ENCODE measurements at regions not wholly inside any gene's neighbourhood (a gene's known extent, or its start where the extent isn't known, plus 50 kb on each side); places are given as distances from the start of the nearest gene placed in this dataset.

DNA sequence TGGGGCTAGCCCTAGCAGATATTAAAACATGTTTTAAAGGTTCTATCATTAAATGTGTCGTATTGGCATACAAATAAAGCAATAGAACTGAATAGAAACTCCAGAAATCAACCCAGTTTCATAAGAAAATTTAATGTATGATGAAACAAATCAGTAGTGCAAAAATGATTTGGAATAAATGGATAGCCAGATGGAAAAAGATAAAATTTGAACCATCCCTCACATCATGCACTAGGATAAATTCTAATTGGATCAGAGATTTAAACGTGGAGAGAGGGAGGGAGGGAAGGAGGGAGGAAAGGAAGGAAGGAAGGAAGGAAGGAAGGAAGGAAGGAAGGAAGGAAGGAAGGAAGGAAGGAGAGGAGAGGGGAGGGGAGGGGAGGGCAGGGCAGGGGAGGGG lies 235.3 kb downstream of the SEC61B start:
- DNase-seq (ENCODE audit: low read depth in 4 of 6, low spot score in 6 of 6): no peak
- H3K27ac ChIP-seq (ENCODE audit: low read depth, low read length): no peak overlapping the region
- no peaks in the 10 kb centered on the region for H3K9me3 ChIP-seq (ENCODE audit: control insufficient read depth, insufficient read depth, low read length)
- WGBS (ENCODE audit: insufficient coverage): no CpG with 5 or more reads among the region's 2 CpGs
- H3K27me3 ChIP-seq (ENCODE audit: control insufficient read depth, insufficient read depth, low read length): no peaks in the 10 kb centered on the region
- no peaks in the 10 kb centered on the region for H3K4me1 ChIP-seq (ENCODE audit: control insufficient read depth, insufficient read depth, low read length)
- H3K4me3 ChIP-seq (ENCODE audit: low read depth, low read length): no peak overlapping the region
- H3K36me3 ChIP-seq (ENCODE audit: control insufficient read depth, insufficient read depth, low read length): no peaks in the 10 kb centered on the region

DNA sequence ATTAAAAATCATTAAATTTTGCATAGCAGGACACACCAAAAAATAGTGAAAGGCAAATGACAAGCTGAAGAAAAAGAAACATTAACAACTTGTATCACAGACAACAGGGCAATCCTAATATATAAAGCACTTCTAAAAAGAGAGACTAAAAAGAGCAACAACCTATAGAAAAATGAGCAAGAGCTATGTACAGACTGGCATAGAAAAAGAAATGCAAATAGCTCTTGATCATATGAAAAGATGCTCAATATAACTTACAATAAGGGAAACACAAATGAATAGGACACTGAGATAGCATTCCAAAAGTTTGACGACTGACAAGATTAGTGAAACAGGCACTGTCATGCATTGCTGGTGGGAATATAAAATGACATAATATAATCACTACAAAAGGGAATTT lies 235.9 kb downstream of the SEC61B start:
- DNase-seq (ENCODE audit: low read depth in 4 of 6, low spot score in 6 of 6): no peak
- Histone ChIP-seq H3K27me3 (ENCODE audit: control insufficient read depth, insufficient read depth, low read length) (no peaks in the 10 kb centered on the region), H3K36me3 (ENCODE audit: control insufficient read depth, insufficient read depth, low read length) (no peaks in the 10 kb centered on the region), H3K27ac (ENCODE audit: low read depth, low read length) (no peak overlapping the region), H3K4me3 (ENCODE audit: low read depth, low read length) (no peak overlapping the region), H3K4me1 (ENCODE audit: control insufficient read depth, insufficient read depth, low read length) (no peaks in the 10 kb centered on the region), H3K9me3 (ENCODE audit: control insufficient read depth, insufficient read depth, low read length) (no peaks in the 10 kb centered on the region)
- WGBS (ENCODE audit: insufficient coverage): no CpG with 5 or more reads among the region's 1 CpG

DNA sequence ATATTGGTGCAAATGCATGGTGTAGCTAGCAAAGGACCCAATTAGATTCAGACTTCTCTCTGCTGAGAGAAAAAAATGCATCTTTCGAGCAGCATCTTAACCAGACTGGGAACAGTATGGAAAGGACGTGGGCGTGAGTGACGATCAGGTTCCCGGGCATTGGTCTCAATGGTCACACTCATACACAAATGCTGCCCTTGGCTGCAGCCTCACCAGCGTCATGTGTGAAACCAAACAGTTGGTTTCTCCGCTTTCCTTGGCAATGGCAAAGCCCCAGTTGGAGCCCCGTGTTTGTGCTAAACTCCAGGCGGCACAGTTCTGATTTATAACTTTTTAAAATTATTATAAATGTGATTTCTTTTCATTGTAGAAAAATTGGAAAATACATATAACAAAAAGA lies 237.8 kb downstream of the SEC61B start:
- H3K36me3 ChIP-seq (ENCODE audit: control insufficient read depth, insufficient read depth, low read length): no peaks in the 10 kb centered on the region
- H3K27me3 ChIP-seq (ENCODE audit: control insufficient read depth, insufficient read depth, low read length): no peaks in the 10 kb centered on the region
- no peak overlapping the region for H3K4me3 ChIP-seq (ENCODE audit: low read depth, low read length)
- 91% methylated on average over 6 of the region's 9 CpGs for WGBS (ENCODE audit: insufficient coverage)
- peak in 1 of 6 donors; percentile 83 for DNase-seq (ENCODE audit: low read depth in 4 of 6, low spot score in 6 of 6)
- peaks cover 4% of the 10 kb centered on the region for H3K4me1 ChIP-seq (ENCODE audit: control insufficient read depth, insufficient read depth, low read length)
- H3K9me3 ChIP-seq (ENCODE audit: control insufficient read depth, insufficient read depth, low read length): no peaks in the 10 kb centered on the region
- H3K27ac ChIP-seq (ENCODE audit: low read depth, low read length): no peak overlapping the region

DNA sequence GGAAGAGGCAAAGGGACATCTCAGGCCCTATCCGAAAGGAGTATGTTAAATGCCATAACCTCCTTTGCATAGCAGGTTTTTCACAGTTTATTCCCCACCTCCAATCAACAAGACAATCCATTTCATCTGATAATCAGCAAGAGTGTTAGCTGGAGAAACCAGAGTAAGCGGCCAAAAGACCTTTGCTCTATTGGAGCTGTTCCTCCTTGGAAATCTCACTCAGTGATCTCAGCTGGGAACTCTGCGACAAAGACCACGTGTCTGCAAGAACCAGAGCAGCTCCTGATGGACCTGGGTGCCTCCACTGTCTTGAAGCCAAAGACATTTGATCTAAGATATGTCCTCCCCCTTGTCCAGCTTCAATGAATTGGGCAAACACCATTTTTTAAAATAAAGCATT lies 241.0 kb downstream of the SEC61B start:
- H3K9me3 ChIP-seq (ENCODE audit: control insufficient read depth, insufficient read depth, low read length): no peaks in the 10 kb centered on the region
- H3K4me3 ChIP-seq (ENCODE audit: low read depth, low read length): no peak overlapping the region
- H3K27ac ChIP-seq (ENCODE audit: low read depth, low read length): no peak overlapping the region
- 97% methylated on average over 4 of the region's 4 CpGs for WGBS (ENCODE audit: insufficient coverage)
- no peaks in the 10 kb centered on the region for H3K27me3 ChIP-seq (ENCODE audit: control insufficient read depth, insufficient read depth, low read length)
- H3K4me1 ChIP-seq (ENCODE audit: control insufficient read depth, insufficient read depth, low read length): peaks cover 13% of the 10 kb centered on the region
- H3K36me3 ChIP-seq (ENCODE audit: control insufficient read depth, insufficient read depth, low read length): no peaks in the 10 kb centered on the region
- no peak for DNase-seq (ENCODE audit: low read depth in 4 of 6, low spot score in 6 of 6)

DNA sequence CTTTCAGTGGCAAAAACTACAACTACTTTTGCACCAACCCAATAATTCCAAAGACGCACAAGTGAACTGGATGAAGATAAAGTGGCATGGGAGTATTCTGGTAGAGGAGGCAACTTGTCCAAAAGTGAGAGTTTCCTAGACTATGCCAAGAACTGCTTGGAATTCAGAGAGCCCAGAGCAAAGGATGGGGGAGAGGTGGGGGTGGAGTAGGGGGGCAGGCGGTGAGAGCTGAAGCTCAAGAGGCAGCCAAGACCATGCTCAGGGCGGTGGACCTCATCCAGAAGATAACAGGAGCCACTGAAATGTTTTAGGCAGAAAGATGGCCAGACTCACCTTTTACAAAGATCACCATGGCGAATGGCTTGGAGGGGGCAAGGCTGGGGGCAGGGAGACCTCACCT lies 242.5 kb downstream of the SEC61B start:
- no peak overlapping the region for H3K27ac ChIP-seq (ENCODE audit: low read depth, low read length)
- peaks cover 13% of the 10 kb centered on the region for H3K4me1 ChIP-seq (ENCODE audit: control insufficient read depth, insufficient read depth, low read length)
- WGBS (ENCODE audit: insufficient coverage): 33% methylated on average over 1 of the region's 4 CpGs

DNA sequence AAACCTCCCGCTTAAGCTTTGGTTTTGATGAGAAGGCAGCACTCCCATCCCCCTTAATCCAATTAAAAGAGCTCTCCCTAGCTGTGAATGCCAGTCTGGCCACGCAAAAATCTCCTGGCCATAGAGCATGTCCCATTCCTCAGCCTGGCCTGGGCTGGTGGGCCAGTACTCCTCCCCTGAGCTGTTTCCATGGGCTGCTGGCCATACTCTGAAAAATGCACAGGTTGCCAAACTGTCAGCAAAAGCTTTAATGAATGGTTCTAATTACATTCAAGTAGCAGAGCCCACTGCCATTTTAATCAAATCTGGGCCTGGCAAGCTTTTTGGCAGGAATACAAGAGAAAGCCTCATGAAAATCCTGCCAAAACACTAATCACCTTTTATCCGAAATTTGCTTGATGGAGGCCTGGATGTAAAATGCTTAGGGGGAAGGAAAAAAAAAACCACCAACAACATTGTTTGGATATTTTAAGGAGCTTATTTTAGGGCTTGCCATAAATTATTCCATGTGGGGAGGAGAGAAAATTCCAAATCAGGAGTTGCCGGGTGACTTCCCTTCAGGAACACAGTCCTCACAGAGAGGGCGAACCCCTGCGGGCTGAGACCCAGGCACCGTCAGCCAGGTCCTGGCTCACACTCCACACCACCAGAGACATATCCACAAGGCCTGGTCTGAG lies 243.3 kb downstream of the SEC61B start:
- no peaks in the 10 kb centered on the region for H3K27me3 ChIP-seq (ENCODE audit: control insufficient read depth, insufficient read depth, low read length)
- peak overlapping the region; percentile 18 for H3K27ac ChIP-seq (ENCODE audit: low read depth, low read length)
- peaks cover 13% of the 10 kb centered on the region for H3K4me1 ChIP-seq (ENCODE audit: control insufficient read depth, insufficient read depth, low read length)
- peaks cover 2% of the 10 kb centered on the region for H3K9me3 ChIP-seq (ENCODE audit: control insufficient read depth, insufficient read depth, low read length)
- H3K4me3 ChIP-seq (ENCODE audit: low read depth, low read length): no peak overlapping the region
- WGBS (ENCODE audit: insufficient coverage): 44% methylated on average over 6 of the region's 7 CpGs
- DNase-seq (ENCODE audit: low read depth in 4 of 6, low spot score in 6 of 6): peak; percentile 40 to 96 (median 72)
- H3K36me3 ChIP-seq (ENCODE audit: control insufficient read depth, insufficient read depth, low read length): no peaks in the 10 kb centered on the region

More for the DNA sequence above, 242.5 kb downstream of the SEC61B start:
- DNase-seq (ENCODE audit: low read depth in 4 of 6, low spot score in 6 of 6): peak in 1 of 6 donors; percentile 40
- Histone ChIP-seq H3K4me3 (ENCODE audit: low read depth, low read length) (no peak overlapping the region), H3K9me3 (ENCODE audit: control insufficient read depth, insufficient read depth, low read length) (peaks cover 2% of the 10 kb centered on the region), H3K27me3 (ENCODE audit: control insufficient read depth, insufficient read depth, low read length) (no peaks in the 10 kb centered on the region), H3K36me3 (ENCODE audit: control insufficient read depth, insufficient read depth, low read length) (no peaks in the 10 kb centered on the region)

DNA sequence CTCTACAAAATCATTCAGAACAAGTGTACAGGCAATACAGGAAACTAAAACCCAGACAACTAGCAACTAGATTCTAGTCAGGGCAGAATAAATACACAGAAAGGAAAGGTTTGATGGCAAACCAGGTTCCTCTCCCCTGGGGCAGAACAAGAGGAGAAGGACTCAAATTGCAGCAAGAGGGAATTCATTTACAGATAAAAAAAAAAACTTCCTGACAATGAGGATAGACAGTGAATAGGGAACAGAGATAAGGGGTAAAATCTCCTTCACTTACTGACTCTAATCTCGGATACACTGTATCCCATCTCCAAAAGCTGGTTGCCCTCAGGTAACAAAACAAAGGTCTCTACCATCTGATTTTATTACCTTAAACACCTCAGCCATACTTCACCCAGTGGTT lies 244.0 kb downstream of the SEC61B start:
- DNase-seq (ENCODE audit: low read depth in 4 of 6, low spot score in 6 of 6): no peak
- WGBS (ENCODE audit: insufficient coverage): no CpG with 5 or more reads among the region's 1 CpG
- Histone ChIP-seq H3K9me3 (ENCODE audit: control insufficient read depth, insufficient read depth, low read length) (peaks cover 2% of the 10 kb centered on the region), H3K27me3 (ENCODE audit: control insufficient read depth, insufficient read depth, low read length) (no peaks in the 10 kb centered on the region), H3K4me3 (ENCODE audit: low read depth, low read length) (no peak overlapping the region), H3K36me3 (ENCODE audit: control insufficient read depth, insufficient read depth, low read length) (no peaks in the 10 kb centered on the region), H3K4me1 (ENCODE audit: control insufficient read depth, insufficient read depth, low read length) (peaks cover 13% of the 10 kb centered on the region), H3K27ac (ENCODE audit: low read depth, low read length) (no peak overlapping the region)

DNA sequence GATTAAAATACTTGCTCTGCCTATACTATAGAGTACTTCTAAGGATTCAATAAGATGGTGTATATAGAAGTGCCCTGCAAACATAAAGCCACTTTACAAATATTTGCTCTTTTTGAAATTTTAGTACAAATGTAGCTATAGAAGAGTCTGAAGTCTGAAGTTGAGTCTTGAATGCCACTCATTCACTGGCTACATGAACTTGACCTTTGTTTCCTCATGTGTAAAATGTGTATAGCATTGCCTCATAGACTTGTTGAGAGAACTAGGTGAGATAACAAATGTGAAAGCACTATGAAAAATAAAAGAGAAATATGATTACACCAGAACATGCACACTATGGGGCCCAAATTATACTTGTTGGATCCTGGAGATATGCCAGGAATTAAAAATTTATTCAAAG lies 244.7 kb downstream of the SEC61B start:
- DNase-seq (ENCODE audit: low read depth in 4 of 6, low spot score in 6 of 6): no peak
- no peak overlapping the region for H3K27ac ChIP-seq (ENCODE audit: low read depth, low read length)
- H3K36me3 ChIP-seq (ENCODE audit: control insufficient read depth, insufficient read depth, low read length): no peaks in the 10 kb centered on the region
- H3K9me3 ChIP-seq (ENCODE audit: control insufficient read depth, insufficient read depth, low read length): peaks cover 2% of the 10 kb centered on the region
- H3K4me1 ChIP-seq (ENCODE audit: control insufficient read depth, insufficient read depth, low read length): peaks cover 13% of the 10 kb centered on the region
- no peaks in the 10 kb centered on the region for H3K27me3 ChIP-seq (ENCODE audit: control insufficient read depth, insufficient read depth, low read length)
- no peak overlapping the region for H3K4me3 ChIP-seq (ENCODE audit: low read depth, low read length)

DNA sequence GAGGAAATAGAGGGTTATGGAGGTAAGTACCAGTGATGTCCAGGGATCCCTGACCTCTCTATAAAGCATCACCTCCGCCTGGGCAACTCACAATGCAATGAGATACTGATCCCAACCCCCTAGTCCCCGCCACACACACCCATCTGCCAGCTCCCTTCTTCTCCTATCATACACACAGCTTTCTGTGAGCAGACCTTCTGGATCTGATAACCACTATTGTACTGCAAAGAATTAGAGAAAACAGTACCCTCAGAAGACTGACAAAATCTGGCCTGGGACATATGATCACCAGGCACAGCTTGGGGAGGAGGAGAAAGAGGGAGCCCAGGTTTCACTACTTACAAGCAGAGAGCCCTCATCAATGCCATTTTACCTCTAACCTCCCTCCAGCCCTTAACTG lies 249.0 kb downstream of the SEC61B start:
- no peak for DNase-seq (ENCODE audit: low read depth in 4 of 6, low spot score in 6 of 6)
- H3K36me3 ChIP-seq (ENCODE audit: control insufficient read depth, insufficient read depth, low read length): no peaks in the 10 kb centered on the region
- H3K4me3 ChIP-seq (ENCODE audit: low read depth, low read length): no peak overlapping the region
- no peak overlapping the region for H3K27ac ChIP-seq (ENCODE audit: low read depth, low read length)
- 100% methylated on average over 1 of the region's 2 CpGs for WGBS (ENCODE audit: insufficient coverage)
- peaks cover 2% of the 10 kb centered on the region for H3K9me3 ChIP-seq (ENCODE audit: control insufficient read depth, insufficient read depth, low read length)
- H3K27me3 ChIP-seq (ENCODE audit: control insufficient read depth, insufficient read depth, low read length): no peaks in the 10 kb centered on the region
- H3K4me1 ChIP-seq (ENCODE audit: control insufficient read depth, insufficient read depth, low read length): no peaks in the 10 kb centered on the region

DNA sequence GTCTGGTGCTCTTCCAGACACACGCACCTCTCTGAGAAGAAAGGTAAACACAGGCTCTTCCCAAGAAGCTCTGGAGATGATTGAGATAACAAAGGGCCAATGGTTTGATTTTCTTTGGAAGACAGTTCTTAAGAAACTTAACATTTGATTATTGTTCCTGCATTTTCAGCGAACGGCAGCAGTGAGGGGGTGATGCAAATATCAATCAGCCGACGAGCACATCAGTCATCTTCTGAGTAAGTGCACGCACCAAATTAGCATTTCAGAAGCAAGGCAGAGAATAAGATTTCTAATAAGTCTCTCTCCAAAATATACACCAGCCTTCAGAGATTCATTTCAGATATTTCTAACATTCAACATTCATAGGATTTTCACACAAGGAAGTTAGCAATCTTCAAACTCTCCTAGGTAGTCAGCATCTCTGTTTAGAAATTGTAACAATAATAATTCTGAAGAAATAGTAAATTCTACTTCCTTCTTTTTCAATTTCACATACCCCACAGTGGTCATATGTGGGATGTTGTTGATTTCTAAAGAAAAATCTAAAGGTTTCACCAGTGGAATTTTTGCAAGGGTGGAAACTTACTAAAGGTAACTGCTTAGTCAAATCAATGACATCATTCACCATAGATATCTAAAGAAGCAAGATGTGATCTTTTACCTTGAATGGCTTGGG lies 250.3 kb downstream of the SEC61B start:
- WGBS (ENCODE audit: insufficient coverage): 75% methylated on average over 5 of the region's 6 CpGs
- Histone ChIP-seq H3K36me3 (ENCODE audit: control insufficient read depth, insufficient read depth, low read length) (no peaks in the 10 kb centered on the region), H3K4me3 (ENCODE audit: low read depth, low read length) (no peak overlapping the region), H3K27ac (ENCODE audit: low read depth, low read length) (no peak overlapping the region), H3K4me1 (ENCODE audit: control insufficient read depth, insufficient read depth, low read length) (no peaks in the 10 kb centered on the region), H3K27me3 (ENCODE audit: control insufficient read depth, insufficient read depth, low read length) (no peaks in the 10 kb centered on the region), H3K9me3 (ENCODE audit: control insufficient read depth, insufficient read depth, low read length) (peaks cover 2% of the 10 kb centered on the region)
- no peak for DNase-seq (ENCODE audit: low read depth in 4 of 6, low spot score in 6 of 6)
